HL-60 (cell line): ENCODE measurements at regions not wholly inside any gene's neighbourhood (a gene's known extent, or its start where the extent isn't known, plus 50 kb on each side); places are given as distances from the start of the nearest gene placed in this dataset.

Experiments used
- DNase-seq, 2 experiments: peaks; one replicate each; pipeline ENCODE4 v3.0.0-alpha.2; 2010 to 2020; ENCODE audit warnings: low read depth in 1 of 2, low spot score in 1 of 2
- H3K27ac ChIP-seq: fragments of 250-450 bp; sonication (Bioruptor Pico); replicated peaks from 2 replicates; pipeline ENCODE4 v1.5.1; 2020; ENCODE audit warnings: mild to moderate bottlenecking, moderate library complexity
- H3K27me3 ChIP-seq: fragments of 250-450 bp; sonication (Bioruptor Pico); 2 replicates; pipeline ENCODE4 v1.5.1; 2021; ENCODE audit warnings: mild to moderate bottlenecking, moderate library complexity; ENCODE audit not compliant: insufficient read depth, poor library complexity, severe bottlenecking
- H3K4me3 ChIP-seq: replicated peaks from 2 replicates; pipeline ENCODE4 v1.5.1; 2011; ENCODE audit warnings: mild to moderate bottlenecking, control low read depth, low read length; ENCODE audit not compliant: insufficient read depth
- GABPA ChIP-seq: IDR thresholded peaks from 2 replicates; pipeline ENCODE4 v1.6.1; 2012; ENCODE audit warnings: low read depth
- POLR2AphosphoS5 ChIP-seq: IDR thresholded peaks from 2 replicates; pipeline ENCODE4 v1.6.1; 2012; ENCODE audit warnings: low read depth
- SPI1 ChIP-seq: IDR thresholded peaks from 2 replicates; pipeline ENCODE4 v1.6.1; 2012; ENCODE audit warnings: low read depth, mild to moderate bottlenecking, borderline replicate concordance
- TF ChIP-seq, protein P1 (sequence below): IDR thresholded peaks from one replicate; pipeline ENCODE4 v1.5.1; 2011; ENCODE audit warnings: low read length, control low read depth, inconsistent platforms; ENCODE audit not compliant: insufficient read depth
- TF ChIP-seq, protein P2 (sequence below): IDR thresholded peaks from 2 replicates; pipeline ENCODE4 v1.6.1; 2012; ENCODE audit warnings: low read depth; ENCODE audit not compliant: insufficient replicate concordance

DNA sequence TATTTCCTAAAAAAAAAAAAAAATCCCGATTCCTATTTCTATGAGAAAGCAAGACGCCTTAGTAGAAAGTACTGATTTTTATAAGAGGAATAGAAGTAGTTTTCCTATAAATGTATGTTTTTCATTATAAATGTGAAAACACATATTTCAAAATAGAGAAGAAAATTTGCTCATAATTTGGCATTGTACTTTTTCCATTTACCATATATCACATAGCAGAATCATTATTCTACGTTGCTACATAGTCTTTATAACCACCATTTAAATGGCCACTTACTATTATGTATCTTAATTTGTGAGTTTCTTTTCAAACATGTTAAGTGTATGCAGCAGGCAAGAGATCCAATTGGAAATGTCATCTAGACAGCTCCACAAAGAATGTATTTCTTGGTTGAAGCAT lies 99.0 kb downstream of the CCDC34 start:
- no peaks in the 10 kb centered on the region for H3K27me3 ChIP-seq
- TF ChIP-seq, protein P1, sequence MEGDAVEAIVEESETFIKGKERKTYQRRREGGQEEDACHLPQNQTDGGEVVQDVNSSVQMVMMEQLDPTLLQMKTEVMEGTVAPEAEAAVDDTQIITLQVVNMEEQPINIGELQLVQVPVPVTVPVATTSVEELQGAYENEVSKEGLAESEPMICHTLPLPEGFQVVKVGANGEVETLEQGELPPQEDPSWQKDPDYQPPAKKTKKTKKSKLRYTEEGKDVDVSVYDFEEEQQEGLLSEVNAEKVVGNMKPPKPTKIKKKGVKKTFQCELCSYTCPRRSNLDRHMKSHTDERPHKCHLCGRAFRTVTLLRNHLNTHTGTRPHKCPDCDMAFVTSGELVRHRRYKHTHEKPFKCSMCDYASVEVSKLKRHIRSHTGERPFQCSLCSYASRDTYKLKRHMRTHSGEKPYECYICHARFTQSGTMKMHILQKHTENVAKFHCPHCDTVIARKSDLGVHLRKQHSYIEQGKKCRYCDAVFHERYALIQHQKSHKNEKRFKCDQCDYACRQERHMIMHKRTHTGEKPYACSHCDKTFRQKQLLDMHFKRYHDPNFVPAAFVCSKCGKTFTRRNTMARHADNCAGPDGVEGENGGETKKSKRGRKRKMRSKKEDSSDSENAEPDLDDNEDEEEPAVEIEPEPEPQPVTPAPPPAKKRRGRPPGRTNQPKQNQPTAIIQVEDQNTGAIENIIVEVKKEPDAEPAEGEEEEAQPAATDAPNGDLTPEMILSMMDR: no peak
- TF ChIP-seq, protein P2, sequence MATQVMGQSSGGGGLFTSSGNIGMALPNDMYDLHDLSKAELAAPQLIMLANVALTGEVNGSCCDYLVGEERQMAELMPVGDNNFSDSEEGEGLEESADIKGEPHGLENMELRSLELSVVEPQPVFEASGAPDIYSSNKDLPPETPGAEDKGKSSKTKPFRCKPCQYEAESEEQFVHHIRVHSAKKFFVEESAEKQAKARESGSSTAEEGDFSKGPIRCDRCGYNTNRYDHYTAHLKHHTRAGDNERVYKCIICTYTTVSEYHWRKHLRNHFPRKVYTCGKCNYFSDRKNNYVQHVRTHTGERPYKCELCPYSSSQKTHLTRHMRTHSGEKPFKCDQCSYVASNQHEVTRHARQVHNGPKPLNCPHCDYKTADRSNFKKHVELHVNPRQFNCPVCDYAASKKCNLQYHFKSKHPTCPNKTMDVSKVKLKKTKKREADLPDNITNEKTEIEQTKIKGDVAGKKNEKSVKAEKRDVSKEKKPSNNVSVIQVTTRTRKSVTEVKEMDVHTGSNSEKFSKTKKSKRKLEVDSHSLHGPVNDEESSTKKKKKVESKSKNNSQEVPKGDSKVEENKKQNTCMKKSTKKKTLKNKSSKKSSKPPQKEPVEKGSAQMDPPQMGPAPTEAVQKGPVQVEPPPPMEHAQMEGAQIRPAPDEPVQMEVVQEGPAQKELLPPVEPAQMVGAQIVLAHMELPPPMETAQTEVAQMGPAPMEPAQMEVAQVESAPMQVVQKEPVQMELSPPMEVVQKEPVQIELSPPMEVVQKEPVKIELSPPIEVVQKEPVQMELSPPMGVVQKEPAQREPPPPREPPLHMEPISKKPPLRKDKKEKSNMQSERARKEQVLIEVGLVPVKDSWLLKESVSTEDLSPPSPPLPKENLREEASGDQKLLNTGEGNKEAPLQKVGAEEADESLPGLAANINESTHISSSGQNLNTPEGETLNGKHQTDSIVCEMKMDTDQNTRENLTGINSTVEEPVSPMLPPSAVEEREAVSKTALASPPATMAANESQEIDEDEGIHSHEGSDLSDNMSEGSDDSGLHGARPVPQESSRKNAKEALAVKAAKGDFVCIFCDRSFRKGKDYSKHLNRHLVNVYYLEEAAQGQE: no peak
- TF ChIP-seq POLR2AphosphoS5: no peak
- no peak for TF ChIP-seq SPI1
- no peak for TF ChIP-seq GABPA
- H3K27ac ChIP-seq: no peak overlapping the region
- no peak for DNase-seq
- no peak overlapping the region for H3K4me3 ChIP-seq

DNA sequence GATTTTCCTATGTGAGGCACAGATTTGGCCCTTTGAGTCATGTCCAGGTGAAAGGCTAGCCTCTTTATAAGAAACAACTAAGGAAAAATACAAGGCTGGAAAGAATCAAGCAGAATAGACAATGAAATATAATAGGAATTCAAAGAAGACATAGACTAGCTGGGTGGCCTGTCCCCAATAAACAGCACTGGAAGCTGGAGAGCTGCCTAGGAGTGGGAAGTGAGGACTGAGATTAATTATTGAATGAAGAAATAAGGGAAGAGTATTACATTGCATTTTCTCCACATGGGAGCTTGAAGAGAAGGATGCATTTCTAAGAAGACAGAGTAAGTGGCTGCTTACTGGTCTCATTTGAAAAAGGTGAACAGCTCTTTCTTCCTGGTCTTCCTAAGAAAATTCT lies 100.0 kb downstream of the CCDC34 start:
- TF ChIP-seq POLR2AphosphoS5 (no peak), SPI1 (no peak), GABPA (no peak)
- TF ChIP-seq, protein P1: no peak
- TF ChIP-seq, protein P2: no peak
- Histone ChIP-seq H3K27me3 (no peaks in the 10 kb centered on the region), H3K4me3 (no peak overlapping the region), H3K27ac (no peak overlapping the region)
- no peak for DNase-seq

DNA sequence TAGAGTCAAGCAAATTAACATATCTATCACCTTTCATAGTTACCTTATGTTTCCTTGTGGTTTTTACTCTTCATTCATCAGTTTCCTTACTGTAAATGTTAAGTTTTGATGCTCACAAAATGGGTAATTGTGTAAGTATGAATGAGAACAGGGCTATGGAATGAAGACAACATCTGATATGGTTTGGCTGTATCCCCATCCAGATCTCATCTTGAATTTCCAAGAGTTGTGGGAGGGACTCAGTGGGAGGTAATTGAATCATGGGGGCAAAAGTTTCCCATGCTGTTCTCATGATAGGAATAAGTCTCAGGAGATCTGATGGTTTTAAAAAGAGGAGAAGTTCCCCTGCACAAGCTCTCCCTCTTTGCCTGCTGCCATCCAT lies 107.6 kb downstream of the CCDC34 start:
- no peak overlapping the region for H3K4me3 ChIP-seq
- H3K27ac ChIP-seq: no peak overlapping the region
- no peak for DNase-seq
- no peaks in the 10 kb centered on the region for H3K27me3 ChIP-seq
- TF ChIP-seq SPI1 (no peak), GABPA (no peak)
- TF ChIP-seq, protein P1: no peak

DNA sequence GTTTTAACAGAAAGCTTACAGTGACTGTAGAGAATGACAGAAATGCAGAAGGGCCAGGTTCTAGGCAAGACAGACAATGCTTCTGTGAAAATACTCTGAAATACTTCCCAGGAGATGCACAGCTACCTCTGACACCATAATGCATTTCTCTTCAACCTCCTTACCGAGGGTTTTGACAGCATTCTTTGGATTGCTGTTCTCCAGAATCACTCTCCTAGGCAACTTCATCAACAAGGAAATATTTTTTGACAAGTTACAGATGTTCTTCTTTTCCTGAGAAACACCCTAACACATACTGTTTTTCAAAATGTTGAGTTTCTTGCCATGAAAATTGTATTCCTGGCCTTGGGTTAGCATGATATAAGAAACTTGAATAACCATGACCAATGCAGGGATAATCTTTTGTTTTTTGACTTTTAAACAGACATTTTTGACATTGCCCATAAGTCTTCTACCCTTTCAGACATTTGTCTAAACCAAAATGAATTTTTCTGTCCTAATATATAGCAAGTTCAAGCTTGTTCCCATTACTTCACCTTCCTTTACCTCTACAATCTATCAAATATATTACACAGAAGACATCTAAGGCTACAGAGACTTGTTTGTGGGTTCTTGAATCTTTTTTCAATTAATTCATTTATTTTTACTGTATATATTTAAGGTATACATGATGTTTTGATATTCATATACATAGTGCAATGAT lies 108.1 kb downstream of the CCDC34 start:
- TF ChIP-seq POLR2AphosphoS5: no peak
- no peak for TF ChIP-seq SPI1
- TF ChIP-seq, protein P2: no peak
- no peak for DNase-seq
- H3K27ac ChIP-seq: no peak overlapping the region
- H3K4me3 ChIP-seq: no peak overlapping the region
- no peaks in the 10 kb centered on the region for H3K27me3 ChIP-seq
